GM20000 (cell line): ENCODE measurements at regions not wholly inside any gene's neighbourhood (a gene's known extent, or its start where the extent isn't known, plus 50 kb on each side); places are given as distances from the start of the nearest gene placed in this dataset.

Experiments used
- DNase-seq: peaks from one replicate; pipeline ENCODE4 v3.0.0; 2012; ENCODE audit warnings: low spot score
- TF ChIP-seq, protein P1 (sequence below): IDR thresholded peaks from 2 replicates; pipeline ENCODE4 v1.5.1; 2012; ENCODE audit warnings: mild to moderate bottlenecking, control low read depth; ENCODE audit errors: extremely low read depth, missing control alignments

DNA sequence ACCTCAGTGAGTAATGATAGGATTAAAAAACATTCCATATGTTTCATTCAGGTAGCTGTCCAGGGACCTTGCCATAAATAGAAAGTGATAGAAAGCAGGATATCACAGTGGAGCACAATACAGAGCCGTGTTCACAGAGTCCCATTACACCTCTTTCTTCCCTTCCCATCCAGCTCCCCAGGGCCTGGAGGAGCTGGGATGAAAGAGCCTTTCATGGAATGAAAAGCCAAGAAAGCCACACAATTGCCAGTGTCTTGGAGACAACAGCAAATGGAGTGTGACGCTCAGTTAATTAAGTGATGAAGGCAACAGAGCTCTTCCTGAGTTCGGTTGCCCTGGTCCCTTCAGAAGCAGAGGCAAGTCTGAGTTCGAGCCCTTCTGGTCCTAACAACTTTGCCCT is 387.3 kb upstream of the PLXNA2 start:
- DNase-seq = no peak
- TF ChIP-seq, protein P1, sequence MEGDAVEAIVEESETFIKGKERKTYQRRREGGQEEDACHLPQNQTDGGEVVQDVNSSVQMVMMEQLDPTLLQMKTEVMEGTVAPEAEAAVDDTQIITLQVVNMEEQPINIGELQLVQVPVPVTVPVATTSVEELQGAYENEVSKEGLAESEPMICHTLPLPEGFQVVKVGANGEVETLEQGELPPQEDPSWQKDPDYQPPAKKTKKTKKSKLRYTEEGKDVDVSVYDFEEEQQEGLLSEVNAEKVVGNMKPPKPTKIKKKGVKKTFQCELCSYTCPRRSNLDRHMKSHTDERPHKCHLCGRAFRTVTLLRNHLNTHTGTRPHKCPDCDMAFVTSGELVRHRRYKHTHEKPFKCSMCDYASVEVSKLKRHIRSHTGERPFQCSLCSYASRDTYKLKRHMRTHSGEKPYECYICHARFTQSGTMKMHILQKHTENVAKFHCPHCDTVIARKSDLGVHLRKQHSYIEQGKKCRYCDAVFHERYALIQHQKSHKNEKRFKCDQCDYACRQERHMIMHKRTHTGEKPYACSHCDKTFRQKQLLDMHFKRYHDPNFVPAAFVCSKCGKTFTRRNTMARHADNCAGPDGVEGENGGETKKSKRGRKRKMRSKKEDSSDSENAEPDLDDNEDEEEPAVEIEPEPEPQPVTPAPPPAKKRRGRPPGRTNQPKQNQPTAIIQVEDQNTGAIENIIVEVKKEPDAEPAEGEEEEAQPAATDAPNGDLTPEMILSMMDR = no peak

DNA sequence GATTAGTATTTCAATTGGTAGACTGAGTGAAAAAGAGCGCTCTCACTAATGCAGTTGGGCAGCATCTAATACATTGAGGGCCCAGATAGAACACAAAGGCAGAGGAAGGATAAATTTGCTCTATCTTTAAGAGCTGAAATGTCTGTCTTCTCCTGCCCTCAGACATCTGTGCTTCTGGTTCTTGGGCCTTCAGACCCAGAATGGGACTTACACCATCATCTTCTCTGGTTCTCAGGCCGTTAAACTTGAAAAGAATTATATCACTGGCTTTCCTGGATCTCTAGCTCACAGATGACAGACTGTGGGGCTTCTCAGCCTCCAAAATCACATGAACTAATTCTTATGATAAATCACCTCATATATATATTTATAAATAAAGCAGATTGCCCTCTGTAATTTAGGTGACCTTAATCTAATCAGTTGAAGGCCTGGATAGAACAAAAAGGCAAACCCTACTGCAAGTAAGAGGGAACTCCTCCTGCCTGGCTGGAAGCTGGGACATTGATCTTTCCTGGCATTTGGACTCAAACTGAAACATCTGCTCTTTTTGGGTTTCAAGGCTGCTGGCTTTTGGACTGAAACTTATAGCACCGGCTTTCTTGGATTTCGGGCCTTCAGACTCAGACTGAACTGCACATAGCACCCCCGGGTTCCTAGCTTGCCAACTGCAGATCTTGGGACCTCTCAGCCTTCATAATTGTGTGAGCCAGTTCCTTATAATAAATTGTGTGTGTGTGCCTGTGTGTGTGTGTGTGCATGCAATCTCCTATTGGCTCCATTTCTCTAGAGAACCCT is 390.4 kb upstream of the PLXNA2 start:
- TF ChIP-seq, protein P1 = no peak
- DNase-seq = no peak

DNA sequence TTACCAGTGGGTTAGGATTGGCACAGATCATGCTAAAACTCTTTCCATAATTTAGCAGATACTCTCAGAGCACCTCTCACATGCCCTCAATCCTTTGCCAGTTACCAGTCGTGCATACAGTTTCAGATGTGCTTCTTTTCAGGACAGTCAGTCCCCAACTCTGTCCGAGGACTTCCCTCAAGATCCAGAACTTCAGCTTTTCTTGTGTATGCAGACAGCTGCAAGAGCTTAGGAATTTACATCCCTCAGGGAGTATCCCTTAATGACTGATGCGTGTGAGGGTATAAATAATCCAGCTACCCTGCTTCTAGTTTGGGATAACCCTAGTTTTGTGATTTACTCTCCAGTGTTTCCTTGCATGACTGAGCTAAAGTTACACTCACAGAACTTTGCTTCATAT is 393.0 kb upstream of the PLXNA2 start:
- DNase-seq = no peak
- TF ChIP-seq, protein P1 = no peak

DNA sequence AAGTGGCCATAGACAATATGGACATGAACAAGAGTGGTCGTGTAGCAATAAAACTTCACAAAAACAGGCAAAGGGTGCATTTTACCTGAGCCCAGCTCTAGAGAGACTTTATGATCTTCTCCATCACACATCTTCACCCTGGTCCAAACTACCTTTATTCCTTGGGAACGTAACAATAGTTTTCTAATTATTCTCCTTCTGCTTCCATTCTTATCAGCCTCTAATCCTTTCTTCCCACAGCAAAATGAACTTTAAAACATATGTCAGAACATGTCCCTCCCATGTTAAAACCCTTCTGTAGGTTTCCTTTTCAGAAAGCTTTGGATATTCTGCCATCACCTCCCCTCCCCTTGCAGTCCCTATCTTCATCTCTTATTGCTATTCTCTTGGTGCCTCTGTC is 395.2 kb upstream of the PLXNA2 start:
- DNase-seq = no peak
- TF ChIP-seq, protein P1 = no peak

DNA sequence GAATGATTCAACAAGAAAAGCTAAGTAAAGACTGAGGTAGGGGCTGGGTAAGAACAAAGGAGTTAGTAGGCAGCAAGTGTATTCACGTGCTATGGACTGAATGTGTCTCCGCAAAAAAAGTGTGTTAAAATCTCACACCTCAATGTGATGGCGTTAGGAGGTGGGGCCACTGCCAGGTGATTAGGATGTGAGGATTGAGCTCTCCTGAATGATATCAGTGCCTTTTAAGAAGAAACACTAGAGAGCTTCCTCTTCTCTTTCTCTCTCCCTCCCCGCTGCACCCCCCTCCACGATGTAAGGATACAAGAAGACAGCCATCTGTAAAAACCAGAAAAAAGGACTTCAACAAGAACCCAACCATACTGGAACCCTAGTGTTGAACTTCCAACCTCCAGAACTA is 396.1 kb upstream of the PLXNA2 start:
- TF ChIP-seq, protein P1 = no peak
- no peak for DNase-seq

DNA sequence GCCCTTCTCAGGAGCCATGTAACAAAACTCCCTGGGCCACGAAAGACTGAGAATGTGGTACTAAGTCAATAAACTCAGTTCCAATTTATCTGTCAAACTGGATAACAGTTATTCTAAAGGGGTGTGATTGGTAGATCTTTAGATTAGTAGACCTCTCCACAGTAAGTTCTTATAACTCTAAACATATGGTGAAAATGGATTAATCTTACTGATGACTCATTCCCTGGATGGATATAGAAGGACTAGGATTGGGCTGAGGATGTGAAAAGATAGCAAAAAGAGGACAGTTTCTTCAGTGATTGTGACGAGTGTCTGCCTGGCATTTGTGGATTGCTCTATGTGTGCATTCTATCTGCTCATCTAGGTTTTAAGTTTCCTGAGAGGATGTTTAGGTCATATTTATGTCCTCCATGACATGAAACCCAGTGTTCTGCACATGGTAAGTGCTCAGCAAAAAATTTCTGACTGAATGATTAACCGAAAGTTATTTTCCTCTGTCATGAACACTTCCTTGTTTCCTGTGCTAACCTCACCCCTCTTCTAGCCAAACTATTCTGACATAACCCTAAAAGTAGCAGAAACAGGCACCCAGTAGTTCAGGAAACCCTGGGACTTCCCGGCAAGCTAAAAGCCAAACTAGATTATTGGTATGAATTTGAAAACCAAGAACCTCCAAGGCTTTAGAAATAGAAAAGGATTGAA is 397.5 kb upstream of the PLXNA2 start:
- no peak for DNase-seq
- TF ChIP-seq, protein P1 = no peak

DNA sequence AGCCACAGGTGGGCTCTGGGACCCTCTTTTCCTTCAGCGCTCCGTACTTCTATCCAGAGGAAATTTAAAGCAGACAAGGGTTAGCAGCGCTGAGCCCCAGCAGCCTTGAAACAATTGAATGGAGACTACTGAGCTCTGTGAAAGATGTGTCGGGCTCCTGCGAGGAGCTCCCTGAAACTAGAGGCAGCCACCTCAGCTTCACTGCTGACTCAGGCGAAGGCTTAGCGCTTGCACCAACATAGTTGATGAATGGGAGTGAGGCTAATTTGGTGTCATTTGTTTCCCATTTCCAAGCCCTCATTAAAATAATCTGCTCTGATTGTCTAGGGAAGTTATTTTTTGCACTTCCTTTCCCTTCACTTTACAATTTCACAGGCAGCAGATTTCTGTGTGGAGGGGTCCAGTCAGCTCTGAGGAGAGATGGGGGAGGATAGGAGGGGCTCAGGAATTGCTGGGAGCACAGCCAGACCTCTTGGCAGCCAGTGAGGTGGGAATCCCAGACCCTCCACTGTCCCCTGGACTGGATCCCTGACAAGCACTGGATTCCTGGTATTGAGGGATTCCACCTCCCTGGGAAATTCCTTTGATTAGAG is 398.9 kb upstream of the PLXNA2 start:
- DNase-seq = no peak
- TF ChIP-seq, protein P1 = no peak
